Uterus (tissue), 3 donors: ENCODE measurements at regions not wholly inside any gene's neighbourhood (a gene's known extent, or its start where the extent isn't known, plus 50 kb on each side); places are given as distances from the start of the nearest gene placed in this dataset.

Source experiments
- DNase-seq, 2 donors: peaks; one replicate each; pipeline ENCODE4 v3.0.0-alpha.2; 2019 to 2020
- H3K27ac ChIP-seq, 2 donors: fragments of 200-600 bp; sonication (generic); 1 replicate in 1 of 2; 2 replicates in 1 of 2; pipeline ENCODE4 v1.5.1; 2016 to 2018
- H3K27me3 ChIP-seq, 2 donors: fragments of 200-600 bp; sonication (generic); one replicate each; pipeline ENCODE4 v1.5.1; 2018 to 2019; ENCODE audit warnings: control low read depth in 1 of 2
- H3K36me3 ChIP-seq, 2 donors: fragments of 200-600 bp; sonication (generic); one replicate each; pipeline ENCODE4 v1.5.1; 2019; ENCODE audit warnings: control low read depth in 1 of 2
- H3K4me1 ChIP-seq, 2 donors: fragments of 200-600 bp; sonication (generic); one replicate each; pipeline ENCODE4 v1.5.1; 2018 to 2019; ENCODE audit warnings: control low read depth in 1 of 2
- H3K4me3 ChIP-seq, 2 donors: fragments of 200-600 bp; sonication (generic); 1 replicate in 1 of 2; 2 replicates in 1 of 2; pipeline ENCODE4 v1.5.1; 2018 to 2019; ENCODE audit warnings: mild to moderate bottlenecking in 1 of 2
- H3K9me3 ChIP-seq, 2 donors: fragments of 200-600 bp; sonication (generic); one replicate each; pipeline ENCODE4 v1.5.1; 2019; ENCODE audit warnings: control low read depth in 1 of 2
- POLR2A ChIP-seq, 2 donors: fragments of 450-650 bp; IDR thresholded peaks; one replicate each; pipeline ENCODE4 v1.6.1; 2016; ENCODE audit warnings: antibody characterized with exemption in 2 of 2, mild to moderate bottlenecking in 1 of 2, moderate library complexity in 1 of 2
- intact Hi-C: fragments of 100-400 bp; cut with DNase I; formaldehyde crosslinking; loops from one replicate; pipeline ENCODE4 v1.15.1; 2023; ENCODE audit warnings: low total_unique reads
- TF ChIP-seq, protein P1 (sequence below), 4 experiments: fragments of 200-600 bp in 2 of 4; fragments of 450-650 bp in 2 of 4; sonication (generic) in 2 of 4; IDR thresholded peaks; one replicate each; pipeline ENCODE4 v1.5.1; 2016 to 2019; ENCODE audit warnings: antibody characterized with exemption in 4 of 4, mild to moderate bottlenecking in 2 of 4, moderate library complexity in 1 of 4
- donor health status: DM: yes; HTN: yes; CAD: no.

DNA sequence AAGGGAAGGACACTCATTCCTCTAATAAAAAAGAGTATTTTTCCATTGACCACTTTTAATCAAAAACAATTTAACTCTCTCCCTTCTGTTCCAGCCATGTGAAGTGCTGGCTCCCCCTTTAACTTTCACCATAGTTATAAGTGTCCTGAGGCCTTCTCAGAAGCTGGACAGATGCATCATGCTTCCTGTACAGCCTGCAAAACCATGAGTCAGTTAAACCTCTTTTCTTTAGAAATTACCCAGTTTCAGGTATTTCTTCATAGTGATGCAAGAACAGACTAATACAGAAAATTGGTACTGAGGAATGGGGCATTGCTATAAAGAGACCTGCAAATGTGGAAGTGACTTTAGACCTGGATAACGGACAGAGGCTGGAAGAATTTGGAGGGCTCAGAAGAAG is 643.6 kb upstream of the DDX18 start:
- intact Hi-C loops: no loop called here
- no peaks in the 10 kb centered on the region for H3K4me1 ChIP-seq
- H3K4me3 ChIP-seq: no peak overlapping the region
- H3K27ac ChIP-seq: no peak overlapping the region
- H3K27me3 ChIP-seq: no peaks in the 10 kb centered on the region
- DNase-seq: no peak
- no peaks in the 10 kb centered on the region for H3K9me3 ChIP-seq
- no peaks in the 10 kb centered on the region for H3K36me3 ChIP-seq
- no peak for TF ChIP-seq POLR2A (IDR thresholded peaks at IDR 0.05)
- TF ChIP-seq, protein P1, sequence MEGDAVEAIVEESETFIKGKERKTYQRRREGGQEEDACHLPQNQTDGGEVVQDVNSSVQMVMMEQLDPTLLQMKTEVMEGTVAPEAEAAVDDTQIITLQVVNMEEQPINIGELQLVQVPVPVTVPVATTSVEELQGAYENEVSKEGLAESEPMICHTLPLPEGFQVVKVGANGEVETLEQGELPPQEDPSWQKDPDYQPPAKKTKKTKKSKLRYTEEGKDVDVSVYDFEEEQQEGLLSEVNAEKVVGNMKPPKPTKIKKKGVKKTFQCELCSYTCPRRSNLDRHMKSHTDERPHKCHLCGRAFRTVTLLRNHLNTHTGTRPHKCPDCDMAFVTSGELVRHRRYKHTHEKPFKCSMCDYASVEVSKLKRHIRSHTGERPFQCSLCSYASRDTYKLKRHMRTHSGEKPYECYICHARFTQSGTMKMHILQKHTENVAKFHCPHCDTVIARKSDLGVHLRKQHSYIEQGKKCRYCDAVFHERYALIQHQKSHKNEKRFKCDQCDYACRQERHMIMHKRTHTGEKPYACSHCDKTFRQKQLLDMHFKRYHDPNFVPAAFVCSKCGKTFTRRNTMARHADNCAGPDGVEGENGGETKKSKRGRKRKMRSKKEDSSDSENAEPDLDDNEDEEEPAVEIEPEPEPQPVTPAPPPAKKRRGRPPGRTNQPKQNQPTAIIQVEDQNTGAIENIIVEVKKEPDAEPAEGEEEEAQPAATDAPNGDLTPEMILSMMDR (IDR thresholded peaks at IDR 0.05): no peak

DNA sequence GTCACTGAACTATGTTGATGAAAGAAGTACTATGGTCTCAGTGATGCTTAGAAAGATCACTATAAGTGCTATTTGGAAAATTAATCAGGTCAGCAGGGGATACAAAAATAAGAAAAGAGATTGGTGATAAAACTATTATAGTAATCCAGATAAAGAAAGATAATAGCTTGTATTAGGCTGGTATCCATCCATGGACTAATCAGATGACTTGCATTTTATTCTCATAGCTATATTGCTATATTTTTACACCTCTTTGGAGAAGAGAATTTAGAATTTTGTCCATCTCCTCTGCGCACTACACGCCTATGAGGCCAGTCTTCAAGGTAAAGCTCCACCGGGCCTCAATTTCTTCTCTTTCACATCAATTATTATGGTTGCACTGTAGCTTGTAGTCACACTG is 635.1 kb upstream of the DDX18 start:
- Histone ChIP-seq H3K4me3 (no peak overlapping the region), H3K27me3 (no peaks in the 10 kb centered on the region), H3K9me3 (no peaks in the 10 kb centered on the region), H3K27ac (no peak overlapping the region), H3K36me3 (no peaks in the 10 kb centered on the region), H3K4me1 (no peaks in the 10 kb centered on the region)
- intact Hi-C loops: no loop called here
- TF ChIP-seq, protein P1 (IDR thresholded peaks at IDR 0.05): no peak
- TF ChIP-seq POLR2A (IDR thresholded peaks at IDR 0.05): no peak
- DNase-seq: no peak

DNA sequence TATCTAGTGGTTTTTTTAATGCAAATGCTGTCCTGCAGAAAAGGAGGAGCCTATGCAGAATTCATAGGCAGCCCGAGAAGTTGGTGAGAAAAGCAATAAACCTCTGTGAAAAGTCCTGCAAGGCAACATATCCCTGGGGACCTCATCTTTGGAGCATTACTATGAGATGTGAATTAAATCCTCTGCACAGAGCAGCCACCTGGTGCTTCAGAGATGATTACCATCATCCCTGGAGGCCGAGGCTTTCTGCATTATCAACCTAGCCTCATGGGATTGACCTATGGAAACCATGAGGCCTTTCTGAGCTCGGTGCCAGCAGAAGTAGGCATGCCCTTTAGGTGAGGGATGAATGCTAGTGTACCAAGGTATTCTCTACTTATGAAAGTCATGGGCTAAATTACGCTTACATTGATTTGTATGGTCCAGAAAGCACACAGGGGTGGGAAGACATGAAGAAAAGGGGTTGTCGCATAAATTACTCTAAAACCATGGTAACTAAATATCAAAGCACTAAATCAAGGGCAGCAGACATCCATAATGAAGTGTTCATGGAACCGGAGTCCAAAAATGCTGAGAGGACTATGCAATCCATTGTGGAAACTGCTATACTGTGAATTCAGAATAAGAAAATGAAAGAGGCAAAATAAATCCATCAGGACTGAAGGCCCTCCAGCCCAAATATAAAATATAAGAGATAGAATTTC is 623.5 kb upstream of the DDX18 start:
- intact Hi-C loops: no loop called here
- no peak for DNase-seq
- Histone ChIP-seq H3K4me1 (no peaks in the 10 kb centered on the region), H3K36me3 (no peaks in the 10 kb centered on the region), H3K27ac (no peak overlapping the region), H3K9me3 (no peaks in the 10 kb centered on the region), H3K4me3 (no peak overlapping the region), H3K27me3 (no peaks in the 10 kb centered on the region)
- no peak for TF ChIP-seq POLR2A (IDR thresholded peaks at IDR 0.05)
- TF ChIP-seq, protein P1 (IDR thresholded peaks at IDR 0.05): no peak

DNA sequence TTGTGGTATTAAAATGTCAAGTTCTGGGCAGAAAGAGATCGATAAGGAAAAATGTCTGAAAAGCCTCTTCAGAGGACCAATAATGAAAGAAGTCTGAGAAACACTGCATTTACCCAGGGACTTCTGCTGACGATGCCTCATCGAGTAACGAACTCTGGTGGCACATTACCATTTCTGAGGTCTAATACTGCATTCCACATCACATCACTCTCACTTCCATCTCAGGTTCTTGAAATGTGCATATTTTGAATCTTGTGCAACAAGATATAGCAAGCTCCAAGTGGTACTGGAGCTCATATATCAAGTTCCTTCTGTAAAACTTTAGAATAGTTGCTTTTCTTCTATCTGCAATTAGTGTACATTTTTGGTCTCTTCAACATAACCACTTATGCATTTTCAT is 619.1 kb upstream of the DDX18 start:
- TF ChIP-seq POLR2A (IDR thresholded peaks at IDR 0.05): no peak
- TF ChIP-seq, protein P1 (IDR thresholded peaks at IDR 0.05): no peak
- Histone ChIP-seq H3K9me3 (no peaks in the 10 kb centered on the region), H3K27me3 (no peaks in the 10 kb centered on the region), H3K4me3 (no peak overlapping the region), H3K27ac (no peak overlapping the region), H3K36me3 (no peaks in the 10 kb centered on the region), H3K4me1 (no peaks in the 10 kb centered on the region)
- intact Hi-C loops: no loop called here
- DNase-seq: no peak

DNA sequence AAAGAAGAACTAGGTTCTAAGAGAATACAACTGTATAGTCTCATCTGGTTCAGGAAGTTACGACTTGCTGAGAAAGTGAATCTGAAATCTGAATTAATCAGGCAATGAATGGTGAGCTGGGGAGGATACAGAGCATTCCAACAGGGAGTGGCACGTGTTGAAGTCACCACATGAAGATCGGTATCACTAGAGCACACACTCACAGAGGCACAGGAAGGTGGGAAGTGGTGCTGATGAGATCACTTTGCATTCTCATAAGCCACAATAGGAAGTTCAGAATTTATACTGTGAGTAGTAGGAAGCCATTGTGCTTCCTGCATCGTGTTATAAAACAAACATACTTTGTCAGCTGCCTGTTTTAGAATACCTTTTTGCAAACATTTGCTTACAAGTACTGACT is 615.0 kb upstream of the DDX18 start:
- no peaks in the 10 kb centered on the region for H3K27me3 ChIP-seq
- H3K4me1 ChIP-seq: no peaks in the 10 kb centered on the region
- no peaks in the 10 kb centered on the region for H3K36me3 ChIP-seq
- no peak for DNase-seq
- intact Hi-C loops: no loop called here
- no peak overlapping the region for H3K4me3 ChIP-seq
- no peaks in the 10 kb centered on the region for H3K9me3 ChIP-seq
- H3K27ac ChIP-seq: no peak overlapping the region
- TF ChIP-seq, protein P1 (IDR thresholded peaks at IDR 0.05): no peak
- TF ChIP-seq POLR2A (IDR thresholded peaks at IDR 0.05): no peak
